Chondrocyte (in vitro differentiated cells): ENCODE measurements at regions not wholly inside any gene's neighbourhood (a gene's known extent, or its start where the extent isn't known, plus 50 kb on each side); places are given as distances from the start of the nearest gene placed in this dataset.

Experiments used
- DNase-seq: peaks from one replicate; pipeline ENCODE4 v3.0.0; 2021; ENCODE audit warnings: mixed read lengths, low spot score
- H3K27ac Mint-ChIP-seq: one replicate; pipeline ENCODE4 v1.8.0; 2021; ENCODE audit warnings: mild to moderate bottlenecking, moderate library complexity, mixed read lengths; ENCODE audit not compliant: unreplicated experiment
- H3K27me3 Mint-ChIP-seq: 2 replicates; pipeline ENCODE4 v1.8.0; 2021; ENCODE audit warnings: low read depth, mixed read lengths
- H3K36me3 Mint-ChIP-seq: 2 replicates; pipeline ENCODE4 v1.8.0; 2021; ENCODE audit warnings: low read depth, mixed read lengths
- H3K4me1 Mint-ChIP-seq: 2 replicates; pipeline ENCODE4 v1.8.0; 2021; ENCODE audit warnings: low read depth, mild to moderate bottlenecking, mixed read lengths
- H3K4me3 Mint-ChIP-seq: one replicate; pipeline ENCODE4 v1.8.0; 2021; ENCODE audit warnings: mild to moderate bottlenecking, moderate library complexity, mixed read lengths; ENCODE audit not compliant: unreplicated experiment
- H3K9me3 Mint-ChIP-seq: 2 replicates; pipeline ENCODE4 v1.8.0; 2021; ENCODE audit warnings: low read depth, mixed read lengths
- CTCF ChIP-seq: fragments of 200-600 bp; sonication (generic); IDR thresholded peaks from 2 replicates; pipeline ENCODE4 v1.5.0; 2021; ENCODE audit warnings: antibody characterized with exemption, mild to moderate bottlenecking, moderate library complexity

GRCh38 chr17:79410681-79411080 lies 200.2 kb downstream of the RBFOX3 start:
- Mint-ChIP-seq H3K9me3 (no peaks in the 10 kb centered on the region), H3K27ac (no peak overlapping the region), H3K27me3 (peaks cover 46% of the 10 kb centered on the region), H3K4me3 (no peak overlapping the region), H3K4me1 (no peaks in the 10 kb centered on the region), H3K36me3 (no peaks in the 10 kb centered on the region)
- TF ChIP-seq CTCF: no peak
- no peak for DNase-seq

- Mint-ChIP-seq H3K27ac (no peak overlapping the region), H3K4me3 (no peak overlapping the region), H3K27me3 (peaks cover 54% of the 10 kb centered on the region), H3K4me1 (no peaks in the 10 kb centered on the region), H3K36me3 (no peaks in the 10 kb centered on the region), H3K9me3 (no peaks in the 10 kb centered on the region)
- DNase-seq: no peak
- no peak for TF ChIP-seq CTCF
Observed at GRCh38 chr17:79408251-79408650, 202.6 kb downstream of the RBFOX3 start.

- Mint-ChIP-seq H3K27me3 (peaks cover 54% of the 10 kb centered on the region), H3K4me1 (no peaks in the 10 kb centered on the region), H3K27ac (no peak overlapping the region), H3K4me3 (no peak overlapping the region), H3K36me3 (no peaks in the 10 kb centered on the region), H3K9me3 (no peaks in the 10 kb centered on the region)
- TF ChIP-seq CTCF: no peak
- DNase-seq: no peak
Observed at GRCh38 chr17:79407385-79407784, 203.5 kb downstream of the RBFOX3 start.

- no peak for DNase-seq
- no peaks in the 10 kb centered on the region for H3K9me3 Mint-ChIP-seq
- no peaks in the 10 kb centered on the region for H3K36me3 Mint-ChIP-seq
- no peak for TF ChIP-seq CTCF
- no peak overlapping the region for H3K4me3 Mint-ChIP-seq
- H3K27me3 Mint-ChIP-seq: peaks cover 61% of the 10 kb centered on the region
- no peak overlapping the region for H3K27ac Mint-ChIP-seq
- H3K4me1 Mint-ChIP-seq: peaks cover under 1% of the 10 kb centered on the region
Observed at GRCh38 chr17:79406316-79406715, 204.5 kb downstream of the RBFOX3 start.

- TF ChIP-seq CTCF: no peak
- H3K4me3 Mint-ChIP-seq: no peak overlapping the region
Observed at GRCh38 chr17:79405823-79406222, 205.0 kb downstream of the RBFOX3 start.

More at GRCh38 chr17:79405823-79406222, 205.0 kb downstream of the RBFOX3 start:
- no peaks in the 10 kb centered on the region for H3K36me3 Mint-ChIP-seq
- no peak overlapping the region for H3K27ac Mint-ChIP-seq
- H3K4me1 Mint-ChIP-seq: peaks cover 5% of the 10 kb centered on the region
- H3K9me3 Mint-ChIP-seq: no peaks in the 10 kb centered on the region
- DNase-seq: no peak
- peaks cover 66% of the 10 kb centered on the region for H3K27me3 Mint-ChIP-seq
